ENCODE measurements at regions not wholly inside any gene's neighbourhood (a gene's known extent, or its start where the extent isn't known, plus 50 kb on each side); places are given as distances from the start of the nearest gene placed in this dataset.

DNA sequence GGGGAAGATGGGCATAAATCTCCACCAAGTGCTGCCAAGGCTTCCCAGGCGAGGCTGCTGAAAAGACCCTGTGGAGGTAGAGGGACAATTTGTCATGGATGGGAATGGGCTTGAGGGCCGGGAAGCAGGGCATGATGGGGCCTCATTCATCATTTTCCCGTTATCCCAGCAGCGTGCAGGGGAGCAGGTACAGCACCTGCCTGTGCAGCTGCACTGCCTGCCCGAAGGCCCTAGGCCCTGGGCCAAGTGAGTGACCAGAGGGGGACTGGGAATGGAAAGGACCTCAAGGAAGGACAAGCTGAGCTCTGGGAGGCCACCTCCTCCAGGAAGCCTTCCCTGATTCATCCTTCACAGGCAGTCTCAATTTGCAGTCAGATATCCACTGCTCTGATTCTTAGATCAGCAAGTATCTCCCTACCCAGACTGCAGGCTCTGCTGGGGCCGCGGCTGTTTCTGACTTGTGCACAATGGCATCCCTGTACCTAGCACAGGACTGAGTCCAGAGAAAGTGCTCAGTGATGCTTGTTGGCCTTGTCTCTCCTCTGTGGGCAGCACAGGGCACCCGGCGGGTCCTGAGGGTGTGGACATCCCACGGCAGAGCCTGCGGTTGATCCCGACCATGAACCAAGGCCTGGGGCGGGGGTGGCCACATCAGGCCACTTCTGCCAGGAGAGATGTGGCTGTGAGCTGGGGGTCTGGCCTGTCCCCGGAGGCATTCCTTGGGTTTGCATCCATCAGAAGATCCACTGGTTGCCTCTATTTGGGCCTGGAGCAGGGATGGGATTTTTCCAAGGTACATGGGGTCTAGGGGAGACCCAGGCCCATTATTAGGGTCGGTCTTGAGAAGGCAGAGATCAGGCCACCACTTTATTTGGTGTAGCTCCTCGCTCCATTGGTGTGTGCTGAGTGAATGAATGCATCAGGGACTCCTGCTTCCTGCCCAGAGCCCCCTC lies 167.3 kb upstream of the RTL1 start:
- intact Hi-C loops (cut with micrococcal nuclease; ENCODE audit: unreplicated experiment) = no loop called here

DNA sequence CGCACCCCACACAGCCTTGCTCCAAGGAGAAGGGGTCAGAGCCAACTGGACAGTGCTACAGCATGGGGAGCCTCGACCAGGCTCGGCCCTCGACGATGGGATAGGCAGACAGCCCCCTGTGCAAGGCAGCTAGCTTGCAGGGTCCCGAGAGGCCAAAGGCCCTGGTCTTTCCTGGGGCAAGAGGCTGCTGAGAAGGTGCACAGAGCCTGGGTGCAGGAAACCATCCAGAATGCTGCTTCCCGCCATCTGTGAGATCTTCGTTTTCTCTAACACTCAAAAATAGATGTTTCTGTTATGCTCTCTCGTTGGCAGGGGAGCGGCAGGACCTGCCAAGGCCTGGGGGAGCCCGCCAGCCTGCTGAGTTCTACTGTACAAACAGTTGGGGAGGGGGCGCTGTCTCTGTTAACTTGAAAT lies 168.0 kb upstream of the RTL1 start:
- H3K4me3 ChIP-seq (replicated peaks in 1 of 3; ENCODE audit: insufficient read depth in 1 of 3, low read depth in 2 of 3, low read length in 3 of 3) = no peak overlapping the region
- intact Hi-C loops (cut with micrococcal nuclease; ENCODE audit: unreplicated experiment) = no loop called here
- no peak overlapping the region for H2AFZ ChIP-seq (ENCODE audit: low read length)
- no peaks in the 10 kb centered on the region for H3K79me2 ChIP-seq (ENCODE audit: insufficient read depth, low read length)
- no TSS peak for BruUV-seq (replicated peaks)
- no peak overlapping the region for H3K4me2 ChIP-seq (ENCODE audit: low read depth, low read length)
- H3K27me3 ChIP-seq (ENCODE audit: control insufficient read depth in 1 of 2, insufficient read depth in 2 of 2, low read length in 2 of 2) = peaks cover 16 to 99% of the 10 kb centered on the region in 2 experiments; a peak in 4 of 5 replicates
- ATAC-seq (no peak), DNase-seq (ENCODE audit: low spot score) (no peak), FAIRE-seq (no peak)
- CTCF ChIA-PET (ENCODE audit: low intra/inter-chr PET ratio, low total read pairs) = no interaction called here
- no peaks in the 10 kb centered on the region for H3K36me3 ChIP-seq (replicated peaks in 1 of 2; ENCODE audit: control insufficient read depth in 1 of 2, insufficient read depth in 2 of 2, low read length in 2 of 2)
- 44% methylated on average over 4 of the region's 12 CpGs for WGBS (ENCODE audit: low lambda C conversion rate)
- no peaks in the 10 kb centered on the region for H3K4me1 ChIP-seq (ENCODE audit: insufficient read depth, low read length)
- H3K27ac ChIP-seq (ENCODE audit: extremely low read length, insufficient read depth, low read length) = no peak overlapping the region
- POLR2A ChIA-PET = no interaction called here
- H3K9ac ChIP-seq (ENCODE audit: insufficient read depth, low read depth, low read length) = no peak overlapping the region
- no peaks in the 10 kb centered on the region for H3K9me3 ChIP-seq (ENCODE audit: low read length)
- in situ Hi-C loops (cut with HindIII; ENCODE audit: extremely low pct_ligation_motif_present, low pct_unique_long_range_greater_than_20kb) = no loop called here
- H4K20me1 ChIP-seq (ENCODE audit: insufficient read depth, low read length) = no peaks in the 10 kb centered on the region
- no peak for TF ChIP-seq ELF3 (CRISPR knock-in tag; IDR thresholded peaks at IDR 0.05)
- TF ChIP-seq TBX3 (IDR thresholded peaks at IDR 0.05; ENCODE audit: borderline replicate concordance) = no peak
- no peak for TF ChIP-seq ZNF724P (CRISPR knock-in tag; IDR thresholded peaks at IDR 0.05; ENCODE audit: borderline replicate concordance)
- no peak for TF ChIP-seq ZBTB34 (CRISPR knock-in tag; IDR thresholded peaks at IDR 0.05)
- TF ChIP-seq, protein P1, sequence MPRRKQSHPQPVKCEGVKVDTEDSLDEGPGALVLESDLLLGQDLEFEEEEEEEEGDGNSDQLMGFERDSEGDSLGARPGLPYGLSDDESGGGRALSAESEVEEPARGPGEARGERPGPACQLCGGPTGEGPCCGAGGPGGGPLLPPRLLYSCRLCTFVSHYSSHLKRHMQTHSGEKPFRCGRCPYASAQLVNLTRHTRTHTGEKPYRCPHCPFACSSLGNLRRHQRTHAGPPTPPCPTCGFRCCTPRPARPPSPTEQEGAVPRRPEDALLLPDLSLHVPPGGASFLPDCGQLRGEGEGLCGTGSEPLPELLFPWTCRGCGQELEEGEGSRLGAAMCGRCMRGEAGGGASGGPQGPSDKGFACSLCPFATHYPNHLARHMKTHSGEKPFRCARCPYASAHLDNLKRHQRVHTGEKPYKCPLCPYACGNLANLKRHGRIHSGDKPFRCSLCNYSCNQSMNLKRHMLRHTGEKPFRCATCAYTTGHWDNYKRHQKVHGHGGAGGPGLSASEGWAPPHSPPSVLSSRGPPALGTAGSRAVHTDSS (CRISPR knock-in tag; conservative IDR thresholded peaks at IDR 0.05) = no peak
- TF ChIP-seq GPBP1L1 (CRISPR knock-in tag; IDR thresholded peaks at IDR 0.05) = no peak

More for the DNA sequence above, 167.3 kb upstream of the RTL1 start:
- no TSS peak for BruUV-seq (replicated peaks)
- Histone ChIP-seq H3K9ac (ENCODE audit: insufficient read depth, low read depth, low read length) (no peak overlapping the region), H3K36me3 (replicated peaks in 1 of 2; ENCODE audit: control insufficient read depth in 1 of 2, insufficient read depth in 2 of 2, low read length in 2 of 2) (no peaks in the 10 kb centered on the region), H3K4me3 (replicated peaks in 1 of 3; ENCODE audit: insufficient read depth in 1 of 3, low read depth in 2 of 3, low read length in 3 of 3) (no peak overlapping the region), H3K27ac (ENCODE audit: extremely low read length, insufficient read depth, low read length) (no peak overlapping the region), H4K20me1 (ENCODE audit: insufficient read depth, low read length) (no peaks in the 10 kb centered on the region), H2AFZ (ENCODE audit: low read length) (no peak overlapping the region), H3K9me3 (ENCODE audit: low read length) (no peaks in the 10 kb centered on the region), H3K4me1 (ENCODE audit: insufficient read depth, low read length) (no peaks in the 10 kb centered on the region), H3K4me2 (ENCODE audit: low read depth, low read length) (no peak overlapping the region), H3K79me2 (ENCODE audit: insufficient read depth, low read length) (no peaks in the 10 kb centered on the region), H3K27me3 (ENCODE audit: control insufficient read depth in 1 of 2, insufficient read depth in 2 of 2, low read length in 2 of 2) (peaks cover 15 to 97% of the 10 kb centered on the region in 2 experiments; a peak in 4 of 5 replicates)
- no peak for FAIRE-seq
- ChIA-PET CTCF (ENCODE audit: low intra/inter-chr PET ratio, low total read pairs) (no interaction called here), POLR2A (no interaction called here)
- in situ Hi-C loops (cut with HindIII; ENCODE audit: extremely low pct_ligation_motif_present, low pct_unique_long_range_greater_than_20kb) = no loop called here
- TF ChIP-seq ZFP36 (IDR thresholded peaks at IDR 0.05; ENCODE audit: borderline replicate concordance, low read depth, low read length, partially characterized antibody) (peak; percentile 70), BORCS8-MEF2B (CRISPR knock-in tag; IDR thresholded peaks at IDR 0.05) (no peak)
- WGBS (ENCODE audit: low lambda C conversion rate) = 41% methylated on average over 5 of the region's 16 CpGs
- ATAC-seq = no peak
- no peak for DNase-seq (ENCODE audit: low spot score)
